A172 (cell line): ENCODE measurements at regions not wholly inside any gene's neighbourhood (a gene's known extent, or its start where the extent isn't known, plus 50 kb on each side); places are given as distances from the start of the nearest gene placed in this dataset.

Experiments
- DNase-seq: peaks from one replicate; pipeline ENCODE4 v3.0.0-alpha.2; 2015; ENCODE audit warnings: low spot score

DNA sequence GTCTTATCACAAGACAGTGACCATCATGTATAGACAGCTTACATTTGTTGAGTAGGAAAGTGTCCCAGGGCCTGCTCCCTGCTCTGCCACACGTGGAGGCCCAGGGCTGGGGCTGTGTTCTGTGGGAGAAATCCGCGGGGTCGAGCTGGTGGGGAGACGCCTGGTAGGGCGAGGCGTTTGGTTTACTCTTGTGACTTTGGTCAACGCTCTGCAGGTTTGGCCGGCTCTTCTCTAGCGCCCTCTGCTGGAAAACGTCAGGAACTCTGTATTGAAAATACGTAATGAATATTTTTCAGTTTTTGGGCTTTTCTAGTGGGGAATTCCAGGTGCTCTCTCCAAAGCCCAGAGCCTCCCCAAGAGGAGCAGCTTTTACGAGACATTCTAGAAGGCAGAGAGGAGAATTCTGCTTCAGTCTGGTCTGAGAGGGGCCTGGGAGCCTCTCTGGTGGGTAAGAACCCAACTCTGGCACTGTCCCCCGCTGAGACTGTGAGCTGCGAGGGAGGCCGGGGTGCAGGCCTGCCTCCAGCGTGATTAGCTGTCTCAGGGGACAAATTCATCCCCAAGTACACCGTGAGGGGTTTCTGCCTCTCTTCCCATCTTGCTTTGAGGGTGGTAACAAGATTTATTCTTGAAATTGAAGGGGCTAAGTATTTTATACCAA is 112.6 kb upstream of the RALGAPA2 start:
- no peak for DNase-seq

DNA sequence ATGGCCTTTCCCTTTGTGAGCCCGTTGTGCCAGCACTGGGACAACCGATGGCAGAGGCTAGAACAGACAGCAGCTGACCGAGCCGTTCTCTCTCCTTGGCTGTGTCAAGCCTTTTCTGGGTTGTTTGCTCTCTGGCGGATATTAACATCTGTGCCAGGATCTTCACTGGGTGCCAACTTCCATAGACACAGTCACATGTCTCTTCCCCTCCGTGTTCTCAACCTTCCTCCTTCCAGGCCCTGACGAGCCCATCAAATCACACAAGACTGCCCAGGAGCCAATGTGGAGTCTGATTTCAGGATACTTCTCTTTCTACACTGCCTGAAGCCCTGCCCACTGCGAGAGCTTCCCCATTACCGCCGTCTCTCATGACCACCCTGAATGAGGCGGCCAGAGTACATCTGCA is 111.0 kb upstream of the RALGAPA2 start:
- no peak for DNase-seq

GRCh38 chr20:20821484-20822260 is 109.2 kb upstream of the RALGAPA2 start:
- no peak for DNase-seq

GRCh38 chr20:20820785-20821483 is 108.5 kb upstream of the RALGAPA2 start:
- DNase-seq: no peak

DNA sequence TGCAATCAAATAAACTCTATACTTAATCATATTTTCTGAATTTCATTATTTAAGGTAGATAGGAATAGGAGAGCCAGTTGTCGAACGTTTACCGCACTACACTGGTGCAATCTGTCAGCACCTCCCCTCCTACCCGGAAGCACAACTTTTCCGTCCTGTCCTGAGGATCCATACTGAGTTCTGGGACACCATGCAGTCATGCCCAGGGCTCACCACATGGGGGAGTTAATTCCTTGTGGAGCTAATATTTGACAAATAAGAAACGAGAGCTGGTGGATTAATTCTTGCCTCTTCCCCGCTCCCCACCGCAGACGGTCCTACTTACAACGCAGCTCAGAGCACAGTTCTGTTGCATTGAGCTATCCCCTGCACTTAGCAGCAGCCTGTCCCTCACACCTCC is 107.7 kb upstream of the RALGAPA2 start:
- no peak for DNase-seq

DNA sequence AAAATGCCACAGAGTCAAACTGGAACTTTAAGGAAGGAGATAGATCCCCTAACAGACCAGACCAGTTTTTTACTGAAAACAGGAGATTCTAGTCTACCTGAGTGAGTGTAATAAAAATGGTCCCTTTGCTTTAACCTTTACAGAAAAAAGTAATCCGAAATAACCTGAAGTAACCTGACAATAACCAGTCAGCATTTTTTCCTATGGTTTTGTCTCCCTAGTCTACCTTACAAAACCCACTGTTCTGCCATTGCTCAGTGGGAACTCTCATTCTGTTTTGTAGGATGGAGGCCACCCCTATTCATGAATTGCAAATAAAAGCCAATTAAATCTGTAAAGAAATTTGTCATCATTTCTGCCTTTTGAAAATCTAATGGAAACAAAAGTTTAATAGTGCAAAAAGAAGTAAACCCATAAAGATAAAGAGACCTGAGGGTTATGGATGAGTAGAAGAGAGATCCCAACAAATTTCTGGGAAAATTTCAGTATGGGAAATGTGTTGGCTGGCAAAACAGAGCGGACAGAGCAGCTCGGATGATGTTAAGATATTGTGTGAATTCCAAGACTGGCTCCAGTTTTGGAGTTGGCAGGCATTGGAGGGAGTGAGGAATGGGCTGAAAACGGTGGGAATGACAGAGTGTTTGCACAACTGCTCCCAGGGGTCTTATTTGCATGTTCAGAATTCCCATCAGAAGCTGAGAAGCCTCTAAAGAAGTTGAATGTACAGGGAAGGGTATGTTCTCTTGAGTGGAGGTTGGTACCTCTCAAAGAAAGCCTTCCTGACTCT is 104.7 kb upstream of the RALGAPA2 start:
- DNase-seq: no peak

DNA sequence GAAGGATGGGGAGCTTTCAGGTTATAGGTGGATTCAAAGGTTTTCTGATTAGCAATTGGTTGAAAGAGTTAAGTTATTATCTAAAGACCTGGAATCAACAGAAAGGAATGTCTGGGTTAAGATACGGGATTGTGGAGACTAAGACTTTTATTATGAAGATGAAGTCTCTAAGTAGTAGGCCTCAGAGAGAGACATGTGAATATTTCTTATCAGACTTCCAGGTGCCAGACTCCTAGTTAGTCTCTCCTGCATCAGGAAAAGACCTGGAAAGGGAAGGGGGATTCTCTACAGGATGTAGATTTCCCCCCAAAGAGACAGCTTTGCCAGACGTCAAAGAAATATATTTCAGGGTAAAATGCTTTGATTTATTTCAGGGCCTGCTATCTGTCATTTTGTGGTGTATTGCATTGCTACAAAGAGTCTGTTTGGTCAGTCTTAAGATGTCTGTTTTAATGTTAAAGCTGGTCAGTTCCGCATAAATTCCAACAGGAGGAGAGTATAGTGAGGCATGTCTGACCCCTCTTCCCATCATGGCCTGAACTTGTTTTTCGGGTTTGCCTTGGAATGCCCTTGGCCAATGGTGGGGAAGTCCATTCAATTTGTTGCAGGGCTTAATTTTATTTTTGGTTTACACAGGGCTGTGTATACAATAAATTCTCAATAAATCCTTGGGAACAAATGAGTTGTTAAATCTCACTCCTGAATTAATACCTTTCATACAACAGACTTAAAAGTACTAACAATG is 103.4 kb upstream of the RALGAPA2 start:
- no peak for DNase-seq

- DNase-seq: peak; percentile 39
Measured at GRCh38 chr20:20814685-20815084, 102.2 kb upstream of the RALGAPA2 start.

DNA sequence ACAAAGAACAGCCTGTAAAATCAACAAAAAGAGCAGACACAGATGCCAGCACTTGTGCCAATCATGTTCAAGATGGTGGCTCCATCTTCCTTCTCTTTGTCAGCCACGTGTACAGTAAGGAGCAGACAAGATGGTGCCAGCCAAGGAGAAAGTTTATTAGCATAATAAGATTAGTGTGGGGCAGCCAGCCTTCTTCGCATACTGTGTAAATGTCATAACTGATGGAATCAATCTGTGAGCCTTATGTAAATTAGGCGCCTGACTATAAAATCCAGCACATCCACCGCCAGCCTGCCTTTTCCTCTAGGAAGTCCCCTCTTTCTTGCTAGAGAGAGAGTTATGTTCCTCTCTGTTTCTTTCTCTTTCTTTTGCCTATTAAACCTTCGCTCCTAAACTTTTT is 99.7 kb upstream of the RALGAPA2 start:
- DNase-seq: no peak

DNA sequence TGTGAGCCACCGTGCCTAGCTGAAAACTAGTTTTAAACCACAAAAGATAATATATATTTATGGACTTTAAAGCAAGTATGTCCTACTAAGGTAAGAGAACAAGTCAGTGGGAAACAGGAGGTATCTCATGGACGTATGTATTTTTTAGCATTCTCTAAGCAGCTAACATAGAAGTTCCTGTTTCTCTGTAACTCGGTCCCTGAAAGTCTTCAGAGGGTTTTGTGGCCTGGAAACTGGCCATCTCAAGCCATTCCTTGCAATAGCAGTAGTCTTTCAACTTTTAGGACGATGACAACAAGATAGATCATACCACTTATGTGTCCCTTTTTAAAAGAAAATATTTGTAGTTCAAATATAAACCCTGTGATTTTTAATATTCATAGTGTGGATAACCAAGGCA is 95.6 kb upstream of the RALGAPA2 start:
- DNase-seq: no peak

DNA sequence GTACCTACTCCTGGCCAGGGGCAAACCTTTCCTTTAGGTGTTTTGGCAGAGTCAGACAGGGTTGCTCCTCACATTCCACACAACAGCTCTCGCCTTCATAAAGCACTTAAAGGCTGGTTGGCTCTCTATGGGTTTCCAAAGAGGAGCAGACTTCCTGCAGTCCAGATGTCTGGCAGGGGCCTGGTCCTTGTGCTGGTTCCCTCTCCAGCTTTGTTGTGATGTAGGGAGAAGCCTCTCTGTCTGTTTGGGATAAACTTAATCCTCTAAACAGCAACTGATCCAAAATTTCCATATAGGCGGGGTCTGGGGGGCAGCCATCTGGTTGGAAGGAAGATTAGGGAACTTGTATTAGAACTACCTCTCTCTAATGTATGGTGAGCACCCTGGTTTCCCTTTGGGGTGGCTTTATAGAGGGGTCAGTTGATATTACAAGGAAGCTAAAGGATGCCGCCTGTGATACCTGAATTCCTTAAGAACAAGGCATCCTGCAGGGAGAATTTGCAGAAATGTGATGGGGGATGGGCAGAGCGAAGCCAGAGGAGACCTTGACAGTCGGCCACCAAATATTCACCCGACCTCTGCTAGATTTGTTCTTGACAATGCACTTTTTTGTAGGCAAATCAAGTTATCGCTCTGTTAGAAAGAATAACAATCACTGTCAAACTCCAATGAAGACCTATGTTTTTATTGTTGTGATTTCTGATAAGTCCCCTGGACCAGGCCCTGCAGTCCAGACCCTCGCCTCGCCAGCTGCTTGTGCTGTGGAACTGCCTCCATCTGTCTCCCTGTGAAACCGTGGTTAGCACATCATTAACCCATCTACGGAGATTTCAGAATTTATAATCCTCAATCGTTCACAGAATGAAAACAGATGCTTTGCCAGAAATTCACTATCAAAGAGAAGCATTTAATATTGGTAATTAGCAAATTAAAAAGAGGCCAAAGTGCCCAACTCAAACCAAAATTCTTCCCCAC is 94.0 kb upstream of the RALGAPA2 start:
- no peak for DNase-seq

DNA sequence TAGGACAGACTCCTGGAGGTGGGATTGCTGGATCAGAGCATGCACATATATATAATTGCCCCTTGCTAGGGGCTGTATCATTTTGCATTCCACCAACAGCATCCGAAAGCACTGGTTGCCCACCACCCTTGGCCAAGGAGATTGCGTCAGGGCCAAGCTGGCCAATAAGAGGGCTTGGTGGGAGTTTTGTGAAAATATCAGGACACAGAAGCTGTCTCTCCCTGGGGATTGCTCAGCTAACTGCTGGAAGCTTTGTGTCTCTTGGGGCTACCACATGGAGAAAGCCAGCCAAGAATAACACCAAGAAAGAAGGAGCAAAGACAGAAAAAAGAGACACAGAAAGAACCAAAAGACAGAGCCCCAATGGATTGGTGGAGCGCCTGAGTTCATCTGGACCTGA is 90.6 kb upstream of the RALGAPA2 start:
- DNase-seq: no peak

GRCh38 chr20:20802328-20802727 is 89.9 kb upstream of the RALGAPA2 start:
- DNase-seq: no peak

DNA sequence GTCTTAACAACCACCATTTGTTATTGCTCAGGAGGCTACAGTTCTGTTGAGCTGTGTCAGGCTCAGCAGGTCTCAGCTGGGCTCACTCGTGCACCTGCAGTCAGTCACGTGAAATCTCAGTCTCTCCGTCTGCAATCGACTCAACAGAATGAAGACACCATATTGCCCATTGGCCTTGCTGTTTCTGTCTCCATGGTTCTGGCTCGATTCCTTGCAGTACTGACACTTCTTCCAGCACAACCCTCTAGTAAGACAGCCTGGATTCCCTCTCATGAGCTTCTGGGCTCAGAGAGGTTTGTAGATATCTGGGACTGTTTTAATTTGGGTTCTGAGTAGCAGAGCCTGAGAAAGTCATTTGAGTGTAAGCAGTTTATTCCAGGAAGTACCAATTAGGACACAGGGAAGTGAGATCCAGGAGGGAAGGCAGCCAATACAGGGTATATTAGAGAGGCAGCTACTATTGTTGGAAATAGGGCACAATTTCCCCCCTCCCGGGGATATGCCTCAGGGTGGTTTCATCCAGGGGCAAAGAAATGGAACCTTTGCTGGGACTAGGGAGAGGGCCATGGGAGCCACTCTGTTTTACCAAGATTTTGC is 87.4 kb upstream of the RALGAPA2 start:
- no peak for DNase-seq

- no peak for DNase-seq
Measured at GRCh38 chr20:20797521-20798310, 85.3 kb upstream of the RALGAPA2 start.

DNA sequence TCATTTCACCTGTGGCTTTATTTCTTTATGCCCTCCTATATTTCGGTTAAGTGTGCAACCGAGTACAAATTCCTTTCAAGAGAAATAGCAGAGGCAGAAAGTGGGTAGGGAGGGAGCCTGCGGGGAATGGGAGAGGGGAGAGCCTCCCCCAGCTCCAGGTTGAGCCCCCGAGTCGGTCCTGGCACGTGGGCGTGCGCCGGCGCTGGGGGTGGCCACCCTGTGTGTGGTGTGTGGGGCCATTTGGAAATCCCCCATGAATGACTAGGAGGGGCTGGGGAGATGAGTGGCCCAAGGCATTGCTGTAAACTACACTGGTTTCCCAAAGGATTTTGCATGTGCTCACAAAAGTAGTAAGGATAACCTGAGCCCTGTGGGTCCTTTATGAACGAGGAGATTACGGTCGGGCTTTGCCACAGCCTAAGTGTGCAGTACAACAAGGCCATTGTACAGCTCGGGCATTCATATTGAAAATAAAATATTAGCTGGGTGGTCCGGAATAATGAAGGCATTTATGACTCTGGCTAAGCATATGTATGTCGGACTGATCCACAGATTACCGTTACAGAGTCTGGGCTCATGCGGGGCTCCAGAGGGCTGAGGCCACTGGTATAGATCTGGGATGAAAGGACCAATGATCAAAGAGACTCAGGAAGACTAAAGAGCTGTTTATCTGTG is 84.5 kb upstream of the RALGAPA2 start:
- DNase-seq: no peak

DNA sequence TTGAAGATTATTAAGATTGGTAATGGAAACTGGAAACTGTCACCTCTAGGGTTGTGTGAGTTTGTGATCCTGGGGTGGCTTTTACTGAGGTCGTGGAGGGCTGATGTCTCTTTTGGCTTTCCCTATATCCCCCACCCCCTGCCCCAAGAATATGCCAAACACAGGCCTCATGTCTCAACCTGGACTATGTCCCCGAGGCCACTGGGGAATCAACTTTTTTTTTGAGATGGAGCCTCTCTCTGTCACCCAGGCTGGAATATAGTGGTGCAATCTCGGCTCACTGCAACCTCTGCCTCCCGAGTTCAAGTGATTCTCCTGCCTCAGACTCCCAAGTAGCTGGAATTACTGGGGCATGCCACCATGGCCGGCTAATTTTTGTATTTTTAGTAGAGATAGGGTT is 83.3 kb upstream of the RALGAPA2 start:
- DNase-seq: no peak

- DNase-seq: no peak
Measured at GRCh38 chr20:20795119-20795518, 82.7 kb upstream of the RALGAPA2 start.
